ENCODE measurements at regions not wholly inside any gene's neighbourhood (a gene's known extent, or its start where the extent isn't known, plus 50 kb on each side); places are given as distances from the start of the nearest gene placed in this dataset.

GRCh38 chr20:1764136-1765033 lies 106.8 kb upstream of the SIRPG start (continued):
- TF ChIP-seq ZBTB11 (CRISPR knock-in tag; IDR thresholded peaks at IDR 0.05) (no peak), ZZZ3 (IDR thresholded peaks at IDR 0.05; ENCODE audit: control insufficient read depth, insufficient read length, low read depth) (no peak), GATAD2B (conservative IDR thresholded peaks at IDR 0.05; ENCODE audit: low read depth) (no peak)

- intact Hi-C loops (cut with micrococcal nuclease; ENCODE audit: unreplicated experiment) (loop anchor here (5.0 to 10.0 kb wide), 2 partner anchors 411 to 693 kb away; no protein-coding TSS in a partner anchor), in situ Hi-C loops (cut with MboI) (no loop called here)
- Histone ChIP-seq H3K9me3 (replicated peaks; ENCODE audit: control insufficient read depth, insufficient read depth, low read length) (no peaks in the 10 kb centered on the region), H4K20me1 (ENCODE audit: control insufficient read depth, insufficient read depth) (no peaks in the 10 kb centered on the region), H3K36me3 (ENCODE audit: control insufficient read depth in 2 of 2, insufficient read depth in 2 of 2, low read length in 1 of 2) (no peaks in the 10 kb centered on the region), H3K4me1 (ENCODE audit: control insufficient read depth, insufficient read depth, low read length) (peaks cover 4% of the 10 kb centered on the region), H3K27me3 (replicated peaks in 1 of 2; ENCODE audit: control insufficient read depth in 2 of 2, insufficient read depth in 2 of 2, low read length in 1 of 2) (peaks cover 0 to 7% of the 10 kb centered on the region in 2 experiments; a peak in 2 of 4 replicates), H3K4me3 (no peak overlapping the region), H3K4me2 (ENCODE audit: control insufficient read depth, insufficient read depth) (no peak overlapping the region), H3K79me2 (ENCODE audit: control insufficient read depth, insufficient read depth, low read length) (no peaks in the 10 kb centered on the region), H3K27ac (ENCODE audit: control insufficient read depth, insufficient read depth) (no peak overlapping the region), H2AFZ (ENCODE audit: control insufficient read depth, low read depth, low read length) (no peak overlapping the region), H3K9ac (ENCODE audit: control insufficient read depth, insufficient read depth, low read length) (no peak overlapping the region)
- POLR2A ChIA-PET, result no interaction called here
- BruUV-seq (replicated peaks), result no TSS peak
- SMC1A ChIA-PET (ENCODE audit: uncharacterized antibody, unreplicated experiment), result no interaction called here
- DNase-seq (ENCODE audit: low read depth, low spot score) (no peak), FAIRE-seq (no peak), ATAC-seq (no peak)
- RAD21 ChIA-PET (ENCODE audit: unreplicated experiment), result no interaction called here
- TF ChIP-seq FOXK2 (IDR thresholded peaks at IDR 0.05), result no peak
- no peak for TF ChIP-seq ZNF217 (IDR thresholded peaks at IDR 0.05)
- no peak for TF ChIP-seq DPF2 (IDR thresholded peaks at IDR 0.05)
- no peak for TF ChIP-seq HDAC2 (IDR thresholded peaks at IDR 0.05)
- TF ChIP-seq ATF7 (IDR thresholded peaks at IDR 0.05; ENCODE audit: low read depth), result no peak
- CTCF ChIA-PET, result interaction anchor here (1.2 to 5.1 kb wide), 2 partner anchors 8 to 15 kb away, joined by 3 to 27 read pairs; no protein-coding TSS in a partner anchor
- 5% methylated on average over 5 of the region's 5 CpGs for WGBS (ENCODE audit: insufficient coverage, insufficient replicate concordance, low lambda C conversion rate, missing lambda C conversion rate)
Measured at GRCh38 chr20:1761598-1761997, 104.0 kb upstream of the SIRPG start.

All from GM12878 (cell line).